WERI-Rb-1 (cell line): ENCODE measurements at regions not wholly inside any gene's neighbourhood (a gene's known extent, or its start where the extent isn't known, plus 50 kb on each side); places are given as distances from the start of the nearest gene placed in this dataset.

Experiments used
- DNase-seq: peaks from one replicate; pipeline ENCODE4 v3.0.0-alpha.2; 2020
- H3K27ac ChIP-seq: fragments of 250-450 bp; sonication (Bioruptor Pico); 2 replicates; pipeline ENCODE4 v1.5.1; 2020; ENCODE audit warnings: mild to moderate bottlenecking, moderate library complexity
- H3K27me3 ChIP-seq: fragments of 250-450 bp; sonication (Bioruptor Pico); 2 replicates; pipeline ENCODE4 v1.5.1; 2021; ENCODE audit warnings: mild to moderate bottlenecking, low read depth, moderate library complexity; ENCODE audit not compliant: insufficient read depth, severe bottlenecking
- H3K36me3 ChIP-seq: fragments of 250-450 bp; sonication (Bioruptor Pico); 2 replicates; pipeline ENCODE4 v1.5.1; 2020; ENCODE audit warnings: mild to moderate bottlenecking, moderate library complexity
- H3K4me3 ChIP-seq: 2 replicates; pipeline ENCODE4 v1.5.1; 2011; ENCODE audit warnings: low read depth, mild to moderate bottlenecking, control low read depth, low read length
- H3K9me3 ChIP-seq: fragments of 250-450 bp; sonication (Bioruptor Pico); 2 replicates; pipeline ENCODE4 v1.5.1; 2021; ENCODE audit warnings: mild to moderate bottlenecking, moderate library complexity; ENCODE audit not compliant: severe bottlenecking
- TF ChIP-seq, protein P1 (sequence below): IDR thresholded peaks from 2 replicates; pipeline ENCODE4 v1.5.1; 2011; ENCODE audit warnings: low read depth, mild to moderate bottlenecking, control low read depth, inconsistent platforms, low read length

DNA sequence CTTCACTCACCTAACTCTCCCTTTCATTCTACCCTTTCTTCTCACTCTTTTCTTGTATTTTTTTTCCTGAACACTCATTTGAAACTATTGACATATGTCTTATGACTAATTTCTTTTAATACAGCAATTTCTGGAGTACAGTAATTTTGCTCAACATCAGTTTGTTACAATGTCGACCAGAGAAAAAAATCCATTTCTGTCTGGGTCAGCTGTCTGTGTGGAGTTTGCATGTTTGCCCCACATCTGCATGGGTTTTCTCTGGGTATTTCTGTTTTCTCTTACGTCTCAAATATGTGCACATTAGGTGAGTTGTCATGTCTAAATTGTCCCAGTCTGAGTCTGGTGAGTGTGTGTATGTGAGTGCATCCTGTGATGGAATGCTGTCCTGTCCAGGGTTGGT lies 294.8 kb downstream of the HS3ST1 start:
- no peak for DNase-seq
- Histone ChIP-seq H3K27ac (no peak overlapping the region), H3K36me3 (no peaks in the 10 kb centered on the region), H3K27me3 (no peaks in the 10 kb centered on the region), H3K4me3 (no peak overlapping the region), H3K9me3 (peaks cover 7% of the 10 kb centered on the region)
- TF ChIP-seq, protein P1, sequence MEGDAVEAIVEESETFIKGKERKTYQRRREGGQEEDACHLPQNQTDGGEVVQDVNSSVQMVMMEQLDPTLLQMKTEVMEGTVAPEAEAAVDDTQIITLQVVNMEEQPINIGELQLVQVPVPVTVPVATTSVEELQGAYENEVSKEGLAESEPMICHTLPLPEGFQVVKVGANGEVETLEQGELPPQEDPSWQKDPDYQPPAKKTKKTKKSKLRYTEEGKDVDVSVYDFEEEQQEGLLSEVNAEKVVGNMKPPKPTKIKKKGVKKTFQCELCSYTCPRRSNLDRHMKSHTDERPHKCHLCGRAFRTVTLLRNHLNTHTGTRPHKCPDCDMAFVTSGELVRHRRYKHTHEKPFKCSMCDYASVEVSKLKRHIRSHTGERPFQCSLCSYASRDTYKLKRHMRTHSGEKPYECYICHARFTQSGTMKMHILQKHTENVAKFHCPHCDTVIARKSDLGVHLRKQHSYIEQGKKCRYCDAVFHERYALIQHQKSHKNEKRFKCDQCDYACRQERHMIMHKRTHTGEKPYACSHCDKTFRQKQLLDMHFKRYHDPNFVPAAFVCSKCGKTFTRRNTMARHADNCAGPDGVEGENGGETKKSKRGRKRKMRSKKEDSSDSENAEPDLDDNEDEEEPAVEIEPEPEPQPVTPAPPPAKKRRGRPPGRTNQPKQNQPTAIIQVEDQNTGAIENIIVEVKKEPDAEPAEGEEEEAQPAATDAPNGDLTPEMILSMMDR = no peak

DNA sequence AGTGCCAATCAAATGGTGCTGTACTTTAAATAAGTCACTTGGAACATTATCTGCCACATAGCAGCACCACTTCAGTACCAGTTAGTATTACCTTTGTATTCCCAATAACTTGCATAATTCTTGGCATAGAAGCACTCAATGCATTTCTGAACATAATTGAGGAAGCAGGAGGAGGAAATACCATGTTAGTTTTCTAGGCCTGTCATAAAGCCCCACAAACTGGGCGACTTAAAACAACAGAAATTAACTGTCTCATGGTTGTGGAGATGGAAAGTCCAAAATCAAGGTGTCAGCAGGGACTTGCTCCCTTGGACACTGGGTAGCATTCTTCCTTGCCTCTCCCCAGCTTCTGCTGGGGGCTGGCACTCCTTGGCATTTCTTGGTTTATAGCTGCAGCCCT lies 296.2 kb downstream of the HS3ST1 start:
- no peaks in the 10 kb centered on the region for H3K27me3 ChIP-seq
- H3K9me3 ChIP-seq = peaks cover 7% of the 10 kb centered on the region
- H3K36me3 ChIP-seq = no peaks in the 10 kb centered on the region
- H3K27ac ChIP-seq = no peak overlapping the region
- TF ChIP-seq, protein P1 = no peak
- no peak overlapping the region for H3K4me3 ChIP-seq
- no peak for DNase-seq

DNA sequence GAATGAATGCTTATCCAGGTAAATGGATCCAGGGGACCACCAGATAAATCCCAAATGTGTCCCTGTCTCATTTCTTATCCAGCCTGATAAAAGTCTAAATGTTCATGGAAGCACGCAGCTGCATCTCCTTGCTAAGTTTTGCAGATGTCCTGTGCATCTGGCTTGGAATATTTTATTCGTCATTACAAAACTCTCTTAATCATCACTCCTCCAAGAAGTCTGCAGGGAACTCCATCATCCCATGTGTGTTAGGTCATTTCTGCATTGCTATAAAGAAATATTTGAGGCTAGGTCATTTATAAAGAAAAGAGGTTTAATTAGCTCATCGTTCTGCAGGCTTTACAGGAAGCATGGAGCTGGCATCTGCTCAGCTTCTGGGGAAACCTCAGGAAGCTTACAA lies 297.2 kb downstream of the HS3ST1 start:
- TF ChIP-seq, protein P1 = no peak

DNA sequence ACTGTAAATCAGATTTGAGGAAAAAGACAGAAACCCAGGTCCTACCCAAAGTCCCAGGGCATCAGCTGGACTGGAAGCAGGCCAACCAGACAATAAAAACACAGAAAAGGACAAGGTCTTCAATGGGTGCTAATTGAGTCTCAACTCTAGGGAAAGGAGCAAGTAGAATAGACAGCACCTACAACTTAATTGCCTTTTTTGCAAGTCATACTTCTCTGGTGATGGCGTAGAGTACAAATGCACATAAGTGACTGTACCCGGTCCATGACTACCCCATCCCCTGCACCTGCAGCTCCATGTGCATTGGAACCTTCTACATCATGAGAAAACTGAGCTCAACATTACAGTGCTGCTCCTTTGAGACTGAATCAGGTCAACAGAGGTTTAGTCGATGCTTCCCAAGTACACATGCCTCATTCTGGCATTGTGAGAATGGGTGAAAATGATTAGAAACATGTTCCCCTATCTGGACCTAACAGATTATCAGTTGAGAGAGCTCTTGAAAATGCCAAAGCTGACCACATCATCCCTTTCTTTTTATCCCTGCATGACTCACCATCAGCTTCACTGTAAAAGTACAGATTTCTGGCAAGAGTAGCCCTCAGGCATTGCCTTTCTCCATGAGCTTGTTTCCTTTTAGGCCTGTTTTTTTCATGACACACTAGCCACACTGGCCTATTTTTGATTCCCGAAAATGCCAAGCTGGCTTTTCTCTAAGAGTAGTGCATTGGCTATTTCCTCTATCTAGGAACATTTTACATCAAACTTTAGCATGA lies 298.3 kb downstream of the HS3ST1 start:
- Histone ChIP-seq H3K36me3 (no peaks in the 10 kb centered on the region), H3K27ac (no peak overlapping the region), H3K27me3 (no peaks in the 10 kb centered on the region), H3K9me3 (peaks cover 7% of the 10 kb centered on the region), H3K4me3 (no peak overlapping the region)
- DNase-seq = no peak
- TF ChIP-seq, protein P1 = no peak

More for the DNA sequence above, 297.2 kb downstream of the HS3ST1 start:
- Histone ChIP-seq H3K9me3 (peaks cover 7% of the 10 kb centered on the region), H3K27ac (no peak overlapping the region), H3K27me3 (no peaks in the 10 kb centered on the region), H3K4me3 (no peak overlapping the region), H3K36me3 (no peaks in the 10 kb centered on the region)
- no peak for DNase-seq

DNA sequence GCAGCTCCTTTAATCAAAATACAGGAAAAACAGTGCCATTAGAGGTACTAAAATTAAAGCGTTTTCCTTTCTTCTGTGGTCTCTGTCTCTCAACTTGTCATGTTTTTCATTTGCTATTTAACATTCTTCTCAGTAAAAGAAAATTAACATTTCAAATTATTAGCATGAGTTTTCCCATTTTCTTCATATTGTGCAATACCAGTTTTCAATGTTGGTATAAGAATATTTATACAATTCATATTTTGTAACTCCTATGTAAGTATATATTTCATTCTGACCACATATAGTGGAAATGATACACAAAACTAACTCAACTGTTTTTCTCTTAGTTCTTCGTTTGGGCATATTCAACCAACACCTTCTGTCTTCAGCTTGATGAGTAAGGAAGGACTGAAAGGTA lies 308.3 kb downstream of the HS3ST1 start:
- Histone ChIP-seq H3K9me3 (no peaks in the 10 kb centered on the region), H3K4me3 (no peak overlapping the region), H3K27me3 (no peaks in the 10 kb centered on the region), H3K36me3 (no peaks in the 10 kb centered on the region), H3K27ac (no peak overlapping the region)
- TF ChIP-seq, protein P1 = no peak
- DNase-seq = no peak

DNA sequence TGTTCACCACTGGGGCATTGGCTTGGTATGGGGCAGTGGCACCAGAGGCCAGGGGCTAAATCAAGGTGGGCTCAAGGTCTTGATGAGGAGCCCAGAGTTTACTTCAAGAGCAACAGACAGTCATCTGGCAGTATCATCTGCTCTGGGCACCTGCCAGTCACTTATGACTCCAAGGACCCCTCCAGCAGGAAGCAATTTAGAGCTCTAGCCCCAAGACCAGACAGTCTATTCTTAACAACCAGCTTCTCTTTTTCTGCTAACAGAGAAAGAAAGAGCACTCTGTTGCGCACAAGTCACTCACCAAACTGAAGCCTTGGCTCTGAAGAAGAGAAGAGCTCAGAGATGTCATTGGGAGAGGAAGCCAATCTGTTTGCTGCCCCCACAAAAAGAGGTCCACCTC lies 309.2 kb downstream of the HS3ST1 start:
- TF ChIP-seq, protein P1 = no peak
- Histone ChIP-seq H3K4me3 (no peak overlapping the region), H3K27ac (no peak overlapping the region), H3K36me3 (no peaks in the 10 kb centered on the region), H3K27me3 (no peaks in the 10 kb centered on the region), H3K9me3 (no peaks in the 10 kb centered on the region)
- no peak for DNase-seq
